ENCODE measurements at regions not wholly inside any gene's neighbourhood (a gene's known extent, or its start where the extent isn't known, plus 50 kb on each side); places are given as distances from the start of the nearest gene placed in this dataset.

- TF ChIP-seq CTCF (conservative IDR thresholded peaks at IDR 0.05): no peak
- no peak for DNase-seq
- no peak overlapping the region for H3K4me3 Mint-ChIP-seq
- no peaks in the 10 kb centered on the region for H3K27me3 ChIP-seq (ENCODE audit: control insufficient read depth, insufficient read depth, low read length, poor library complexity, severe bottlenecking)
- H3K27ac ChIP-seq (ENCODE audit: low read depth, low read length): no peak overlapping the region
- 80 to 89% methylated on average over 1 of the region's 1 CpG for WGBS, 2 experiments (ENCODE audit: insufficient coverage in 1 of 2, insufficient read length in 1 of 2)
- H3K36me3 ChIP-seq (ENCODE audit: control insufficient read depth, insufficient read depth, low read length): no peaks in the 10 kb centered on the region
- no peaks in the 10 kb centered on the region for H3K9me3 Mint-ChIP-seq
- H3K9me3 ChIP-seq (ENCODE audit: control insufficient read depth, low read length): no peaks in the 10 kb centered on the region
- H3K36me3 Mint-ChIP-seq (ENCODE audit: low read depth): no peaks in the 10 kb centered on the region
- H3K27ac Mint-ChIP-seq: no peak overlapping the region
- no peak overlapping the region for H3K4me3 ChIP-seq (ENCODE audit: low read length)
- H3K4me1 Mint-ChIP-seq: no peaks in the 10 kb centered on the region
- no peaks in the 10 kb centered on the region for H3K27me3 Mint-ChIP-seq (ENCODE audit: insufficient read depth)
- H3K4me1 ChIP-seq (ENCODE audit: control insufficient read depth, insufficient read depth, low read length): no peaks in the 10 kb centered on the region
- no peak overlapping the region for H3K9ac ChIP-seq (ENCODE audit: extremely low read depth, low read length, poor library complexity, severe bottlenecking)
Observed at GRCh38 chr15:25600751-25601150, 161.9 kb upstream of the UBE3A start.

GRCh38 chr15:25597571-25597970, 158.7 kb upstream of the UBE3A start:
- WGBS, 2 experiments (ENCODE audit: insufficient coverage in 1 of 2, insufficient read length in 1 of 2): 94 to 96% methylated on average over 4 to 5 of the region's 5 CpGs
- Histone ChIP-seq H3K9ac (ENCODE audit: extremely low read depth, low read length, poor library complexity, severe bottlenecking) (no peak overlapping the region), H3K4me3 (ENCODE audit: low read length) (no peak overlapping the region), H3K9me3 (ENCODE audit: control insufficient read depth, low read length) (peaks cover 3% of the 10 kb centered on the region), H3K27me3 (ENCODE audit: control insufficient read depth, insufficient read depth, low read length, poor library complexity, severe bottlenecking) (no peaks in the 10 kb centered on the region), H3K36me3 (ENCODE audit: control insufficient read depth, insufficient read depth, low read length) (no peaks in the 10 kb centered on the region), H3K27ac (ENCODE audit: low read depth, low read length) (no peak overlapping the region), H3K4me1 (ENCODE audit: control insufficient read depth, insufficient read depth, low read length) (no peaks in the 10 kb centered on the region)
- no peak overlapping the region for H3K4me3 Mint-ChIP-seq
- no peak overlapping the region for H3K27ac Mint-ChIP-seq
- no peaks in the 10 kb centered on the region for H3K27me3 Mint-ChIP-seq (ENCODE audit: insufficient read depth)
- H3K36me3 Mint-ChIP-seq (ENCODE audit: low read depth): no peaks in the 10 kb centered on the region
- DNase-seq: no peak
- no peak for TF ChIP-seq CTCF (conservative IDR thresholded peaks at IDR 0.05)
- no peaks in the 10 kb centered on the region for H3K4me1 Mint-ChIP-seq
- H3K9me3 Mint-ChIP-seq: peaks cover 7% of the 10 kb centered on the region

- no peak for DNase-seq
- H3K27me3 Mint-ChIP-seq (ENCODE audit: insufficient read depth): no peaks in the 10 kb centered on the region
- TF ChIP-seq CTCF (conservative IDR thresholded peaks at IDR 0.05): no peak
- peaks cover 7% of the 10 kb centered on the region for H3K9me3 Mint-ChIP-seq
- H3K36me3 Mint-ChIP-seq (ENCODE audit: low read depth): no peaks in the 10 kb centered on the region
- peaks cover 9% of the 10 kb centered on the region for H3K9me3 ChIP-seq (ENCODE audit: control insufficient read depth, low read length)
- no peaks in the 10 kb centered on the region for H3K4me1 ChIP-seq (ENCODE audit: control insufficient read depth, insufficient read depth, low read length)
- no peaks in the 10 kb centered on the region for H3K36me3 ChIP-seq (ENCODE audit: control insufficient read depth, insufficient read depth, low read length)
- no peak overlapping the region for H3K27ac ChIP-seq (ENCODE audit: low read depth, low read length)
- H3K4me3 Mint-ChIP-seq: no peak overlapping the region
- WGBS, 2 experiments (ENCODE audit: insufficient coverage in 1 of 2, insufficient read length in 1 of 2): 92% methylated on average over 41 to 44 of the region's 44 CpGs
- H3K9ac ChIP-seq (ENCODE audit: extremely low read depth, low read length, poor library complexity, severe bottlenecking): no peak overlapping the region
- H3K27me3 ChIP-seq (ENCODE audit: control insufficient read depth, insufficient read depth, low read length, poor library complexity, severe bottlenecking): no peaks in the 10 kb centered on the region
- H3K4me3 ChIP-seq (ENCODE audit: low read length): no peak overlapping the region
- H3K4me1 Mint-ChIP-seq: no peaks in the 10 kb centered on the region
- H3K27ac Mint-ChIP-seq: no peak overlapping the region
Observed at GRCh38 chr15:25596644-25597562, 158.1 kb upstream of the UBE3A start.

All from endodermal cell (in vitro differentiated cells).